ENCODE measurements at regions not wholly inside any gene's neighbourhood (a gene's known extent, or its start where the extent isn't known, plus 50 kb on each side); places are given as distances from the start of the nearest gene placed in this dataset.
A peak's percentile ranks its signal among the peaks of the same experiment; 100 is the strongest.

DNA sequence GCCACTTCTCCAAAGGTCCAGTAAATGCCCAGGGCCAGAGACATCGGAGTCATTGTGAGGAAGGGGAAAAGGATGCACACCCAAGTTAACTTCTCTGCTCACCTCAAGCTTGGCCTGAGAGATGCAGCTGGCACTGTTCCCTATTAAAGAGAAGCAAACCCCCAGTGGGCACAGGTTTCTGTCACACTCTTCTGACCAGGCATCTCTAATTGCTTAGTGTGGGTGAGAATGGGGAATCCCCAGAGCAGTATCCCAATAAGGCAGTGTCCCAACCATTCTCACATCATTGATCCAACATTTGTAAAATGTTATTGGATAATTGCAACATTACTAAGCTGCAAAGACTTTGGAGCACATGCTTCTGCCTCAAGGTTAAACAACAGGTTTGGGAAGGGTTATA is 232.3 kb downstream of the ADGRG6 start:
- Histone ChIP-seq H3K27ac (replicated peaks) (no peak overlapping the region), H3K27me3 (ENCODE audit: low read depth) (peaks cover under 1% of the 10 kb centered on the region), H3K9me3 (replicated peaks) (peaks cover 26% of the 10 kb centered on the region), H3K36me3 (no peaks in the 10 kb centered on the region), H3K4me1 (no peaks in the 10 kb centered on the region), H3K4me3 (no peak overlapping the region)
- no peak for DNase-seq
- TF ChIP-seq, protein P1, sequence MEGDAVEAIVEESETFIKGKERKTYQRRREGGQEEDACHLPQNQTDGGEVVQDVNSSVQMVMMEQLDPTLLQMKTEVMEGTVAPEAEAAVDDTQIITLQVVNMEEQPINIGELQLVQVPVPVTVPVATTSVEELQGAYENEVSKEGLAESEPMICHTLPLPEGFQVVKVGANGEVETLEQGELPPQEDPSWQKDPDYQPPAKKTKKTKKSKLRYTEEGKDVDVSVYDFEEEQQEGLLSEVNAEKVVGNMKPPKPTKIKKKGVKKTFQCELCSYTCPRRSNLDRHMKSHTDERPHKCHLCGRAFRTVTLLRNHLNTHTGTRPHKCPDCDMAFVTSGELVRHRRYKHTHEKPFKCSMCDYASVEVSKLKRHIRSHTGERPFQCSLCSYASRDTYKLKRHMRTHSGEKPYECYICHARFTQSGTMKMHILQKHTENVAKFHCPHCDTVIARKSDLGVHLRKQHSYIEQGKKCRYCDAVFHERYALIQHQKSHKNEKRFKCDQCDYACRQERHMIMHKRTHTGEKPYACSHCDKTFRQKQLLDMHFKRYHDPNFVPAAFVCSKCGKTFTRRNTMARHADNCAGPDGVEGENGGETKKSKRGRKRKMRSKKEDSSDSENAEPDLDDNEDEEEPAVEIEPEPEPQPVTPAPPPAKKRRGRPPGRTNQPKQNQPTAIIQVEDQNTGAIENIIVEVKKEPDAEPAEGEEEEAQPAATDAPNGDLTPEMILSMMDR (IDR thresholded peaks at IDR 0.05; ENCODE audit: borderline replicate concordance), result no peak
- intact Hi-C loops (cut with micrococcal nuclease), result no loop called here

DNA sequence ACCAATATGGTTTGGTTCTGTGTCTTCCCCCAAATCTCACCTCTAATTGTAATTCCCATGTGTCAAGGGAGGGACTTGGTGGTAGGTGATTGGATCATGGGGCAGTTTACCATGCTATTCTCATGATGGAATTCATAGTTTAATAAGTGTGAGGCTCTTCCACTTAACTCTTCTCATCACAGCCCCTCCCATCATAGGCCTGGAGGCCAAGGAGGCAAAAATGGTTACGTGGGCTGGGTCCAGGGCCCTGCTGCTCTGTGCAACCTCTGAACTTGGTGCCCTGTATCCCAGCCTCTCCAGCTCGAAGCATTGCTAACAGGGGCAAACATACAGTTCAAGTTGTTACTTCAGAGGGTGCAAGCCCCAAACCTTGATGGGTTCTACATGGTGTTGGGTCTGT is 232.7 kb downstream of the ADGRG6 start:
- TF ChIP-seq, protein P1 (IDR thresholded peaks at IDR 0.05; ENCODE audit: borderline replicate concordance), result no peak
- H3K4me3 ChIP-seq, result no peak overlapping the region
- peaks cover 4% of the 10 kb centered on the region for H3K27me3 ChIP-seq (ENCODE audit: low read depth)
- peaks cover 26% of the 10 kb centered on the region for H3K9me3 ChIP-seq (replicated peaks)
- H3K27ac ChIP-seq (replicated peaks), result no peak overlapping the region
- no peaks in the 10 kb centered on the region for H3K4me1 ChIP-seq
- DNase-seq, result no peak
- H3K36me3 ChIP-seq, result no peaks in the 10 kb centered on the region
- intact Hi-C loops (cut with micrococcal nuclease), result no loop called here

DNA sequence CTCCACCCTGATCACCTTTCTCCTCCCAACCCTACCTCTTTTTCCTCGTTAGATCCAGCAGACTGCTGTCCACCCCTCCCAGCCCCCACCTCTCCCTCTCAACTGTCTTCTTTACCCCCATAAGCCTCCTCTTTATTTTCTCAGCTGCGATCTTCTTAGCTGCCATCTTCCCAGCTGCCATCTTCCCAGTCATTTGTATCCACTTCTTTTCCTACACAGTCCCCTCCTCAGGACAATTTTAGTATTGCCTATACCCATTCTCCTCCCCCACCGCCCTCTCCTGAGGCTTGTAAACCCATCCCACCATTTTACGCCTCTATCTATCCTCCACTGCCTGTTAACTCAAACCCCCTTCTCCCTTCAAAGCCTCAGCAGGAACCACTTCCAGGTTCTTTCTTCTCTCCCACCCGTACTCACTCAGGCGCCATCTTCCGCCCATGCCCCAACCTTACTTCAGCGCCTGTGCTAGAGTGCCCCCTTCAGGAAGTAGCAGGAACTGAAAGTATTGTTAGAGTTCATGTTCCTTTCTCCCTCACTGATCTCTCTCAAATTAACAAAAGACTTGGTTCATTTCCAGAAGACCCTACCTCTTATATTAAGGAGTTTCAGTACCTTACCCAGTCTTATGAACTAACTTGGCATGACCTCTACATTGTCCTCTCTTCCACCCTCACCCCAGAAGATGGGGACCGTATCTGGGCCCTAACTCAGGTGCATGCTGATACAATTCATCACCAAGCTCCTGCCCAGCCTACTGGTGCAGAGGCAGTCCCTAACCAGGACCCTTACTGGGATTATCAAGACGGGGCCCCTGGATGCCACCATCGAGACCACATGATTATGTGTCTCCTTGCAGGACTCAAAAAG is 236.0 kb downstream of the ADGRG6 start:
- Histone ChIP-seq H3K36me3 (no peaks in the 10 kb centered on the region), H3K27me3 (ENCODE audit: low read depth) (peaks cover 16% of the 10 kb centered on the region), H3K4me3 (no peak overlapping the region), H3K4me1 (no peaks in the 10 kb centered on the region), H3K9me3 (replicated peaks) (peaks cover 26% of the 10 kb centered on the region), H3K27ac (replicated peaks) (no peak overlapping the region)
- intact Hi-C loops (cut with micrococcal nuclease), result no loop called here
- TF ChIP-seq, protein P1 (IDR thresholded peaks at IDR 0.05; ENCODE audit: borderline replicate concordance), result peak; percentile 30
- DNase-seq, result no peak

DNA sequence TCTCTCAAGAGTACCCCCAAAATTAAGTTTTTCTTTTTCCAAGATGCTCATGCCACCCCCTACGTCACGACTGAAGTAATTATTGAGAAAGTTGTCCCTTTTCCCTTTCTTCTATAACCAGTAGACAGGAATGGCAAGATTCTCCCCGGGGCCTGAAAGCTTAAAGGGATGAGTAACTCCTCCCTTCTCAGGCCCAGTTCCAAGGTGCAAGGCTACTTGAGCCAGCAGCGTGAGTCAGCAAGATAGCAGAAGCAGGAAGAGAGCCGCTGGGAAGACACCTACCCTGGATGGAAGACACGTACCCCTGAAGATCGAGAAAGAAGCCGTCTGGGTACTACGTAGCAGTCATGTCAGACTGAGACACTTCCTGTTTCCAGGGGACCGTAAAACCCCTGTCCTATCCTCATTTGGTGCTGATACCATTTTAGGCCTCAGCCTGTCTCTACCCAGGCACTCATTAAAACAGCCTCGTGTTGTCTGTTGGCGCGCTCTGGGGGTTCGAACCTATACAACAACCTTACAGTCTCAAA is 241.0 kb downstream of the ADGRG6 start:
- peak; percentile 29 for DNase-seq
- no peaks in the 10 kb centered on the region for H3K4me1 ChIP-seq
- no peak overlapping the region for H3K4me3 ChIP-seq

DNA sequence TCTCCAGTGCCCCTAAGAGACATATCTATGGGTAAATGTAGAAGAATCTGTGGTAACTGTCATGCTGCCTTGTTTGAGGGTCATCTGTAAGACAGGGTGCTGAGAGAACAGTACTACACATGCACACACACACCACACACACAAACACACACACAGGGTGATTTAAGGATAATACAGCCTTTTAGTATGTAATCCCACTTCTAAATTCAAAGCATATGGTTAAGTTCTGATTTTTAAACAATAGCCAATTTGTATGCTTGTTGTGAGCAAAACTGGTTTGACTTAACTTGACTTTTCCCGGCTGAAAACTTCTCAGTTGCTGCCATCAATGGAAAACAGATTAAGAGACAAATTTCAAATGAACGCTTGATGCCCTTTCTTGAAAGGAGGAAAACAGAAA is 241.8 kb downstream of the ADGRG6 start:
- H3K27ac ChIP-seq (replicated peaks), result no peak overlapping the region
- H3K4me1 ChIP-seq, result no peaks in the 10 kb centered on the region
- peaks cover 16% of the 10 kb centered on the region for H3K27me3 ChIP-seq (ENCODE audit: low read depth)
- no peak overlapping the region for H3K4me3 ChIP-seq
- intact Hi-C loops (cut with micrococcal nuclease), result no loop called here
- TF ChIP-seq, protein P1 (IDR thresholded peaks at IDR 0.05; ENCODE audit: borderline replicate concordance), result no peak
- no peaks in the 10 kb centered on the region for H3K9me3 ChIP-seq (replicated peaks)
- H3K36me3 ChIP-seq, result no peaks in the 10 kb centered on the region
- no peak for DNase-seq

More for the DNA sequence above, 241.0 kb downstream of the ADGRG6 start:
- no peaks in the 10 kb centered on the region for H3K36me3 ChIP-seq
- no peak overlapping the region for H3K27ac ChIP-seq (replicated peaks)
- peaks cover 16% of the 10 kb centered on the region for H3K27me3 ChIP-seq (ENCODE audit: low read depth)
- no peaks in the 10 kb centered on the region for H3K9me3 ChIP-seq (replicated peaks)
- TF ChIP-seq, protein P1 (IDR thresholded peaks at IDR 0.05; ENCODE audit: borderline replicate concordance), result no peak
- intact Hi-C loops (cut with micrococcal nuclease), result no loop called here

All from left ventricle myocardium inferior (tissue), 1 donor.